Neuronal stem cell (in vitro differentiated cells): ENCODE measurements at regions not wholly inside any gene's neighbourhood (a gene's known extent, or its start where the extent isn't known, plus 50 kb on each side); places are given as distances from the start of the nearest gene placed in this dataset.
"Not testable (repeated sequence)": the region's sequence is repeated elsewhere in the genome, so short reads cannot be mapped to it uniquely, and the experiment has no call there.

Experiments used
- DNase-seq: peaks from one replicate; pipeline ENCODE4 v3.0.0-alpha.2; 2013; ENCODE audit warnings: low spot score
- H2AFZ ChIP-seq: one replicate; pipeline ENCODE4 v1.6.1; 2013; ENCODE audit warnings: mild to moderate bottlenecking, low read length, inconsistent platforms
- H2AK5ac ChIP-seq: 2 replicates; pipeline ENCODE4 v1.6.1; 2013; ENCODE audit warnings: low read depth, mild to moderate bottlenecking, inconsistent platforms, low read length, moderate library complexity, mixed read lengths
- H2BK120ac ChIP-seq: 2 replicates; pipeline ENCODE4 v1.6.1; 2013; ENCODE audit warnings: low read depth, mild to moderate bottlenecking, inconsistent platforms, low read length, moderate library complexity, mixed read lengths
- H2BK12ac ChIP-seq: one replicate; pipeline ENCODE4 v1.6.1; 2013; ENCODE audit warnings: low read length, inconsistent platforms
- H2BK15ac ChIP-seq: 2 replicates; pipeline ENCODE4 v1.6.1; 2013; ENCODE audit warnings: mild to moderate bottlenecking, low read length, inconsistent platforms, mixed read lengths
- H2BK5ac ChIP-seq: one replicate; pipeline ENCODE4 v1.6.1; 2013; ENCODE audit warnings: inconsistent platforms, mild to moderate bottlenecking, low read length, moderate library complexity
- H3K14ac ChIP-seq: one replicate; pipeline ENCODE4 v1.6.1; 2013; ENCODE audit warnings: low read length, inconsistent platforms
- H3K18ac ChIP-seq: 2 replicates; pipeline ENCODE4 v1.6.1; 2013; ENCODE audit warnings: low read length, inconsistent platforms
- H3K23ac ChIP-seq: 2 replicates; pipeline ENCODE4 v1.6.1; 2013; ENCODE audit warnings: low read depth, mild to moderate bottlenecking, mixed read lengths, low read length, inconsistent platforms; ENCODE audit not compliant: poor library complexity
- H3K27ac ChIP-seq: replicated peaks from 3 replicates; pipeline ENCODE4 v1.5.1; 2013; ENCODE audit warnings: low read length, inconsistent platforms
- H3K27me3 ChIP-seq, 3 experiments: 2 replicates each; pipeline ENCODE4 v1.6.1; 2013; ENCODE audit warnings: low read length in 3 of 3, mild to moderate bottlenecking in 2 of 3, inconsistent platforms in 1 of 3, low read depth in 1 of 3, mixed read lengths in 1 of 3, moderate library complexity in 1 of 3; ENCODE audit not compliant: control insufficient read depth in 3 of 3, insufficient read depth in 3 of 3
- H3K36me3 ChIP-seq, 2 donors: replicated peaks in 1 of 2; 2 replicates each; pipeline ENCODE4 v1.6.1; 2013; ENCODE audit warnings: low read length in 2 of 2; ENCODE audit not compliant: control insufficient read depth in 2 of 2, insufficient read depth in 2 of 2
- H3K4ac ChIP-seq: 2 replicates; pipeline ENCODE4 v1.6.1; 2013; ENCODE audit warnings: inconsistent platforms, mild to moderate bottlenecking, low read length, moderate library complexity
- H3K4me1 ChIP-seq, 2 donors: 1 replicate in 1 of 2; 2 replicates in 1 of 2; pipeline ENCODE4 v1.6.1; 2013; ENCODE audit warnings: low read length in 2 of 2, low read depth in 1 of 2; ENCODE audit not compliant: control insufficient read depth in 2 of 2, insufficient read depth in 1 of 2
- H3K4me2 ChIP-seq: one replicate; pipeline ENCODE4 v1.6.1; 2013; ENCODE audit warnings: mild to moderate bottlenecking, low read length, inconsistent platforms; ENCODE audit not compliant: insufficient read depth, poor library complexity, severe bottlenecking
- H3K4me3 ChIP-seq, 2 donors: 2 replicates each; pipeline ENCODE4 v1.5.1; 2013; ENCODE audit warnings: low read length in 2 of 2, mild to moderate bottlenecking in 2 of 2, inconsistent platforms in 1 of 2, moderate library complexity in 1 of 2
- H3K79me1 ChIP-seq: one replicate; pipeline ENCODE4 v1.6.1; 2013; ENCODE audit warnings: low read depth, mild to moderate bottlenecking, inconsistent platforms, low read length, moderate library complexity
- H3K9ac ChIP-seq: one replicate; pipeline ENCODE4 v1.6.1; 2013; ENCODE audit warnings: mild to moderate bottlenecking, low read depth, low read length, inconsistent platforms; ENCODE audit not compliant: poor library complexity
- H3K9me3 ChIP-seq, 2 donors: replicated peaks in 1 of 2; 2 replicates each; pipeline versions ENCODE3 to v1.6.1; 2013; ENCODE audit warnings: low read length in 2 of 2, mild to moderate bottlenecking in 2 of 2, inconsistent platforms in 1 of 2, low read depth in 1 of 2, mixed read lengths in 1 of 2, moderate library complexity in 1 of 2; ENCODE audit not compliant: control insufficient read depth in 2 of 2, insufficient read depth in 1 of 2
- H4K8ac ChIP-seq: one replicate; pipeline ENCODE4 v1.6.1; 2013; ENCODE audit warnings: low read depth, mild to moderate bottlenecking, inconsistent platforms, low read length, moderate library complexity
- H4K91ac ChIP-seq: one replicate; pipeline ENCODE4 v1.6.1; 2013; ENCODE audit warnings: low read length, low read depth, mild to moderate bottlenecking, inconsistent platforms; ENCODE audit not compliant: poor library complexity
- whole genome bisulfite sequencing, 2 donors: extraction: QIAGEN DNeasy Blood & Tissue Kit; methylation state at CpG; one replicate each; pipeline ENCODE4 v1.1.7; 2013; ENCODE audit warnings: missing lambda C conversion rate in 2 of 2, mixed read lengths in 1 of 2; ENCODE audit not compliant: insufficient read length in 2 of 2, insufficient replicate concordance in 1 of 2; ENCODE audit errors: extremely low coverage in 2 of 2; 5-methylcytosine and 5-hydroxymethylcytosine counted together

DNA sequence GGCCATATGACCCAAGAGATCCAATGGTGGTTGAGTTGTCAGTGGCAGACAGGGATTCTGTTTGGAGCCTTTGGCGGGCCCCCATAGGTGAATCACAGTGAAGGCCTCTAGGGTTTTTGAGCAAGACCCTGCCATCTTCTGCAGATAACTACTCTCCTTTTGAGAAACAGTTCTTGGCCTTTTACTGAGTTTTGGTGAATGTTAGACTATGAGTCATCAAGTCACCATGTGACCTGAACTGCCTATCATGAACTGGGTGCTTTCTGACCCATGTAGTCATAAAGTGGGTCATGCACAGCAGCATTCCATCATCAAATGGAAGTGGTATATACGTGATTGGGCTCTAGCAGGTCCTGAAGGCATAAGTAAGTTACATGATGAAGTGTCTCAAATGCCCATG, 236.6 kb downstream of the TFAP2B start:
- H3K27ac ChIP-seq, H3K27me3 ChIP-seq, H3K36me3 ChIP-seq, H2AK5ac ChIP-seq, DNase-seq, H4K91ac ChIP-seq, H3K14ac ChIP-seq, H3K4me3 ChIP-seq, H2BK15ac ChIP-seq, H3K9ac ChIP-seq, H2BK12ac ChIP-seq, H3K79me1 ChIP-seq, H3K9me3 ChIP-seq, H4K8ac ChIP-seq, H2BK120ac ChIP-seq, H2AFZ ChIP-seq, H3K4me1 ChIP-seq, H3K23ac ChIP-seq, H3K4ac ChIP-seq, H3K4me2 ChIP-seq, H2BK5ac ChIP-seq, H3K18ac ChIP-seq: not testable (repeated sequence)
- no CpG with 5 or more reads among the region's 2 CpGs for WGBS, 2 donors

DNA sequence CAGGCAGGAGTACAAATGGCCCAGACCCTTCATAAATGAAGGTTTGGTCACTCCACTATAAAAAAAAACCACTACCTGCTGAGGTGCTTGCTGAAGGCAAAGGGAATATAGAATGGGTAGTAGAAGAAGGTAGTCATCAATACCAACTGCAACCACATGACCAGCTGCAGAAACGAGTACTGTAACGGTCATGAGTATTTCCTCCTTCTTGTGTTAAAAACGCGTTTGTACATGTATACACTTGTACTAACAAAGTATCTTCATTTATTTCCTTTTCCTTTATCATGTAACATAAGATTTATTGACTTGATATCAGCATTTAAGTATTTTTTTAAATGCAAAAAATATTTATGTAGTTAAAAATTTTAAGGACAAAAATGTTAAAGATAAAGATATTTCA, 238.6 kb downstream of the TFAP2B start:
- Histone ChIP-seq H2BK12ac (no peak overlapping the region), H2BK5ac (no peak overlapping the region), H3K9me3 (no peaks in the 10 kb centered on the region), H3K36me3 (no peaks in the 10 kb centered on the region), H3K14ac (no peak overlapping the region), H3K4me2 (no peak overlapping the region), H2BK15ac (no peak overlapping the region), H3K4ac (no peak overlapping the region), H3K9ac (no peak overlapping the region), H3K79me1 (no peaks in the 10 kb centered on the region), H3K4me3 (no peak overlapping the region), H3K23ac (no peak overlapping the region), H4K91ac (no peak overlapping the region), H3K4me1 (no peaks in the 10 kb centered on the region), H3K18ac (no peak overlapping the region), H2AFZ (no peak overlapping the region), H3K27ac (no peak overlapping the region), H3K27me3 (no peaks in the 10 kb centered on the region), H2BK120ac (no peak overlapping the region), H4K8ac (no peak overlapping the region), H2AK5ac (no peak overlapping the region)
- no CpG with 5 or more reads among the region's 4 CpGs for WGBS, 2 donors
- no peak for DNase-seq

- no peak overlapping the region for H4K91ac ChIP-seq
- no peak overlapping the region for H2BK12ac ChIP-seq
- no peaks in the 10 kb centered on the region for H3K27me3 ChIP-seq
- WGBS, 2 donors, result no CpG with 5 or more reads among the region's 3 CpGs
- H2AK5ac ChIP-seq, result no peak overlapping the region
- no peaks in the 10 kb centered on the region for H3K79me1 ChIP-seq
- DNase-seq, result no peak
- H3K27ac ChIP-seq, result no peak overlapping the region
- H3K36me3 ChIP-seq, result no peaks in the 10 kb centered on the region
- H2BK15ac ChIP-seq, result no peak overlapping the region
- H3K4me1 ChIP-seq, result no peaks in the 10 kb centered on the region
- H3K9ac ChIP-seq, result no peak overlapping the region
- no peak overlapping the region for H2BK120ac ChIP-seq
- H3K23ac ChIP-seq, result no peak overlapping the region
- no peak overlapping the region for H3K4ac ChIP-seq
- H2AFZ ChIP-seq, result no peak overlapping the region
- no peak overlapping the region for H3K4me2 ChIP-seq
- no peak overlapping the region for H3K4me3 ChIP-seq
- no peak overlapping the region for H4K8ac ChIP-seq
- H3K9me3 ChIP-seq, result no peaks in the 10 kb centered on the region
- no peak overlapping the region for H2BK5ac ChIP-seq
- H3K18ac ChIP-seq, result no peak overlapping the region
- no peak overlapping the region for H3K14ac ChIP-seq
These were observed 241.6 kb downstream of the TFAP2B start for GRCh38 chr6:51060262-51060762.

GRCh38 chr6:51062166-51062722, 243.6 kb downstream of the TFAP2B start:
- H3K4me3 ChIP-seq, result no peak overlapping the region
- H3K36me3 ChIP-seq, result no peaks in the 10 kb centered on the region
- H3K4ac ChIP-seq, result no peak overlapping the region
- H3K27me3 ChIP-seq, result no peaks in the 10 kb centered on the region
- H2BK12ac ChIP-seq, result no peak overlapping the region
- H2BK15ac ChIP-seq, result no peak overlapping the region
- H2BK120ac ChIP-seq, result no peak overlapping the region
- no peak overlapping the region for H3K23ac ChIP-seq
- no peak overlapping the region for H2AK5ac ChIP-seq
- H2AFZ ChIP-seq, result no peak overlapping the region
- no peaks in the 10 kb centered on the region for H3K4me1 ChIP-seq
- no peak overlapping the region for H4K91ac ChIP-seq
- H3K14ac ChIP-seq, result no peak overlapping the region
- DNase-seq, result no peak
- H4K8ac ChIP-seq, result no peak overlapping the region
- WGBS, 2 donors, result no CpG with 5 or more reads among the region's 3 CpGs
- H3K9ac ChIP-seq, result no peak overlapping the region
- H3K79me1 ChIP-seq, result no peaks in the 10 kb centered on the region
- no peak overlapping the region for H3K4me2 ChIP-seq
- no peak overlapping the region for H3K18ac ChIP-seq
- H3K9me3 ChIP-seq, result no peaks in the 10 kb centered on the region
- H3K27ac ChIP-seq, result no peak overlapping the region
- no peak overlapping the region for H2BK5ac ChIP-seq
